ENCODE measurements at regions not wholly inside any gene's neighbourhood (a gene's known extent, or its start where the extent isn't known, plus 50 kb on each side); places are given as distances from the start of the nearest gene placed in this dataset.

DNA sequence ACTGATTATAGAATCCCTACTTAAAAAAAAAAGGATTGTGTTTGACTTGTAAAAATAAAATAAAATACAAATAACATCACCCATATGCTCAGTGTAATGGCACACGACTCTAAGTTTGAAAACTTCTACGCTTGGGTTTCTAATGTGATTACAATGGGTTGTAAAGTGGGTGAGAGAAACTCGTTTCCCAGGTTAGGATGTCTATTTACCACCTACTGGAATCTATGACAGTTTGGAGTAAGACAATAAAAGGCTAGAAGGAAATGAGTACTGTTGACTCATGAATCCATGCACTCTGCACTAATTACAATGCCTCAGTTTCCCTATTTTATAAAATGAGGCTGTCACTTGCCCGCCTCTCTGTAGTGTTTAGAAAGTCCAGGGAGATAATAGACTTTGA, 204.0 kb upstream of the FOXN2 start:
- H3K27me3 ChIP-seq: no peaks in the 10 kb centered on the region
- H3K4me1 ChIP-seq: peaks cover 0 to 28% (median 17%) of the 10 kb centered on the region in 4 donors
- DNase-seq: no peak
- TF ChIP-seq, protein P1, sequence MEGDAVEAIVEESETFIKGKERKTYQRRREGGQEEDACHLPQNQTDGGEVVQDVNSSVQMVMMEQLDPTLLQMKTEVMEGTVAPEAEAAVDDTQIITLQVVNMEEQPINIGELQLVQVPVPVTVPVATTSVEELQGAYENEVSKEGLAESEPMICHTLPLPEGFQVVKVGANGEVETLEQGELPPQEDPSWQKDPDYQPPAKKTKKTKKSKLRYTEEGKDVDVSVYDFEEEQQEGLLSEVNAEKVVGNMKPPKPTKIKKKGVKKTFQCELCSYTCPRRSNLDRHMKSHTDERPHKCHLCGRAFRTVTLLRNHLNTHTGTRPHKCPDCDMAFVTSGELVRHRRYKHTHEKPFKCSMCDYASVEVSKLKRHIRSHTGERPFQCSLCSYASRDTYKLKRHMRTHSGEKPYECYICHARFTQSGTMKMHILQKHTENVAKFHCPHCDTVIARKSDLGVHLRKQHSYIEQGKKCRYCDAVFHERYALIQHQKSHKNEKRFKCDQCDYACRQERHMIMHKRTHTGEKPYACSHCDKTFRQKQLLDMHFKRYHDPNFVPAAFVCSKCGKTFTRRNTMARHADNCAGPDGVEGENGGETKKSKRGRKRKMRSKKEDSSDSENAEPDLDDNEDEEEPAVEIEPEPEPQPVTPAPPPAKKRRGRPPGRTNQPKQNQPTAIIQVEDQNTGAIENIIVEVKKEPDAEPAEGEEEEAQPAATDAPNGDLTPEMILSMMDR (IDR thresholded peaks at IDR 0.05): no peak
- TF ChIP-seq POLR2AphosphoS5 (IDR thresholded peaks at IDR 0.05): no peak
- no peak for TF ChIP-seq EP300 (IDR thresholded peaks at IDR 0.05)
- no peak for TF ChIP-seq POLR2A (IDR thresholded peaks at IDR 0.05)
- no peaks in the 10 kb centered on the region for H3K36me3 ChIP-seq
- intact Hi-C loops (cut with DNase I): no loop called here
- no peak overlapping the region for H3K4me3 ChIP-seq
- H3K27ac ChIP-seq: peak overlapping the region in 2 of 4 donors; percentile 79 to 84
- 18 to 72% methylated on average over 4 of the region's 4 CpGs for WGBS, 2 donors
- no peaks in the 10 kb centered on the region for H3K9me3 ChIP-seq

GRCh38 chr2:48112911-48113680, 201.4 kb upstream of the FOXN2 start:
- DNase-seq: no peak
- TF ChIP-seq POLR2AphosphoS5 (IDR thresholded peaks at IDR 0.05) (no peak), POLR2A (IDR thresholded peaks at IDR 0.05) (no peak), EP300 (IDR thresholded peaks at IDR 0.05) (no peak)
- TF ChIP-seq, protein P1 (IDR thresholded peaks at IDR 0.05): no peak
- Histone ChIP-seq H3K9me3 (no peaks in the 10 kb centered on the region), H3K27me3 (no peaks in the 10 kb centered on the region), H3K4me3 (no peak overlapping the region), H3K4me1 (peaks cover 0 to 10% (median 8%) of the 10 kb centered on the region in 4 donors), H3K36me3 (no peaks in the 10 kb centered on the region), H3K27ac (no peak overlapping the region)
- intact Hi-C loops (cut with DNase I): no loop called here
- 86 to 90% methylated on average over 5 of the region's 5 CpGs for WGBS, 2 donors

DNA sequence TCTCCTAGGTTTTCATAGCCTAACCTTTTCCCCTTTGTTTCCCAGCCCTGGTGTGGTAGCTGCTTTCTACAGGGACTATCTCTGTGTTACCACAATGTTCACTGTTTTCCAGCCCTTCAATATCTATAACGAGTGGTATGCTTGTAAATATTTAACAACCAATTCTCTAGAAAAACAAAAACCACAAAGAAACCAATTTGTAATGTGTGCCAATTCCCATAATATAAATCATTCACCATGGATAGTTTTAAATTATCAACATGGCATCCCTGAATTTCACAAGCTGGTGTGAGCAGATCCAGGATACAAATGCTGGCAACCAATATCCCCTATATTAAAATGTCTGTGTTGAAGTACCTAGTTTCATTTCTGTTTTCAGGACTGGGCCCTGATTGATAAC, 200.7 kb upstream of the FOXN2 start:
- H3K9me3 ChIP-seq: no peaks in the 10 kb centered on the region
- 5 to 53% methylated on average over 1 of the region's 1 CpG for WGBS, 2 donors
- DNase-seq: no peak
- intact Hi-C loops (cut with DNase I): no loop called here
- H3K36me3 ChIP-seq: no peaks in the 10 kb centered on the region
- TF ChIP-seq, protein P1 (IDR thresholded peaks at IDR 0.05): no peak
- no peak for TF ChIP-seq EP300 (IDR thresholded peaks at IDR 0.05)
- no peak for TF ChIP-seq POLR2AphosphoS5 (IDR thresholded peaks at IDR 0.05)
- TF ChIP-seq POLR2A (IDR thresholded peaks at IDR 0.05): no peak
- peaks cover 0 to 10% (median 8%) of the 10 kb centered on the region in 4 donors for H3K4me1 ChIP-seq
- no peak overlapping the region for H3K4me3 ChIP-seq
- H3K27ac ChIP-seq: no peak overlapping the region
- H3K27me3 ChIP-seq: no peaks in the 10 kb centered on the region

DNA sequence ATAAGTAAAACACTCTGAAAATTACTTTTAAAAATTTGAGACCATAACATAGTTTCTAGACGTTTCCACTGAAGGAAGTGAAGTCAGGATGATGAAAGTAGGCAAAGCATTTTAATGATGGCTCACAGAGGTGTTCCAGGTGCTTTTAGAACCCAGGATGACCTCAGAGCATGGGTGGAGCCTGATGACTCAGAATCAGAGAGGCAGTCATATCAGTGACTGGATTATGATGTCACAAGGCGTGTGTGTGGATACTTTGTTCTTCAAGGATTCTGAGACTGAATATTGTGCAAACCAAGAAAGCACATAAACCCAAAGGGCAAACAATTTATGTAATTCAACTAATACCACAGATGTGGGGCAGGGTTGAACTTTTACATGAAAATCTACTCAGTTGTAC, 200.2 kb upstream of the FOXN2 start:
- DNase-seq: no peak
- no peak for TF ChIP-seq POLR2AphosphoS5 (IDR thresholded peaks at IDR 0.05)
- WGBS, 2 donors: 17 to 55% methylated on average over 2 of the region's 2 CpGs
- no peaks in the 10 kb centered on the region for H3K27me3 ChIP-seq
- H3K4me3 ChIP-seq: no peak overlapping the region
- H3K9me3 ChIP-seq: no peaks in the 10 kb centered on the region
- H3K4me1 ChIP-seq: peaks cover 0 to 10% (median 8%) of the 10 kb centered on the region in 4 donors
- H3K27ac ChIP-seq: no peak overlapping the region
- H3K36me3 ChIP-seq: no peaks in the 10 kb centered on the region
- intact Hi-C loops (cut with DNase I): no loop called here

GRCh38 chr2:48116497-48116896, 198.0 kb upstream of the FOXN2 start:
- no peak overlapping the region for H3K4me3 ChIP-seq

More at GRCh38 chr2:48116497-48116896, 198.0 kb upstream of the FOXN2 start:
- TF ChIP-seq, protein P1 (IDR thresholded peaks at IDR 0.05): no peak
- TF ChIP-seq EP300 (IDR thresholded peaks at IDR 0.05): no peak
- TF ChIP-seq POLR2AphosphoS5 (IDR thresholded peaks at IDR 0.05): no peak
- TF ChIP-seq POLR2A (IDR thresholded peaks at IDR 0.05): no peak
- Histone ChIP-seq H3K27ac (no peak overlapping the region), H3K9me3 (no peaks in the 10 kb centered on the region), H3K4me1 (peaks cover 0 to 10% (median 6%) of the 10 kb centered on the region in 4 donors), H3K36me3 (no peaks in the 10 kb centered on the region), H3K27me3 (no peaks in the 10 kb centered on the region)
- DNase-seq: no peak
- intact Hi-C loops (cut with DNase I): no loop called here

Data from sigmoid colon (tissue), 6 donors.